ENCODE measurements at regions not wholly inside any gene's neighbourhood (a gene's known extent, or its start where the extent isn't known, plus 50 kb on each side); places are given as distances from the start of the nearest gene placed in this dataset.

DNA sequence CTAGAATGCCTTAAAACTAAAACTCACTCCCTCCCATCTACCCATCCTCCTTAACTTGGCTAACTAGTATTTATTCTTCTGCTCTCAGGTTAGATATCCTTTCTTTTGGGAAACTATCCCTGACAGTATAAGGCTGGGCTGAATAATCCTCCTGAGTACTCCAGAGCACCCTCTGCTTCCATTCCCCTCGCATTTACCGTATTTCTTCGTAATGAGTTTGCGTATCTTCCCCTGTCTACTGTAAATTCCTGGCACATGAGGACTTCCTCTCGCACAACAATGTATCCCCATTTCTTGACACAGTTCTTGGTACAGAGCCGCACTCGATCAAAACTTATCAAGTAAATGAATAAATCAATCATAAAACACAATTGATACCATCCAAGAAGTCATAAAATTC, 82.9 kb upstream of the AKAP13 start:
- TF ChIP-seq, protein P1, sequence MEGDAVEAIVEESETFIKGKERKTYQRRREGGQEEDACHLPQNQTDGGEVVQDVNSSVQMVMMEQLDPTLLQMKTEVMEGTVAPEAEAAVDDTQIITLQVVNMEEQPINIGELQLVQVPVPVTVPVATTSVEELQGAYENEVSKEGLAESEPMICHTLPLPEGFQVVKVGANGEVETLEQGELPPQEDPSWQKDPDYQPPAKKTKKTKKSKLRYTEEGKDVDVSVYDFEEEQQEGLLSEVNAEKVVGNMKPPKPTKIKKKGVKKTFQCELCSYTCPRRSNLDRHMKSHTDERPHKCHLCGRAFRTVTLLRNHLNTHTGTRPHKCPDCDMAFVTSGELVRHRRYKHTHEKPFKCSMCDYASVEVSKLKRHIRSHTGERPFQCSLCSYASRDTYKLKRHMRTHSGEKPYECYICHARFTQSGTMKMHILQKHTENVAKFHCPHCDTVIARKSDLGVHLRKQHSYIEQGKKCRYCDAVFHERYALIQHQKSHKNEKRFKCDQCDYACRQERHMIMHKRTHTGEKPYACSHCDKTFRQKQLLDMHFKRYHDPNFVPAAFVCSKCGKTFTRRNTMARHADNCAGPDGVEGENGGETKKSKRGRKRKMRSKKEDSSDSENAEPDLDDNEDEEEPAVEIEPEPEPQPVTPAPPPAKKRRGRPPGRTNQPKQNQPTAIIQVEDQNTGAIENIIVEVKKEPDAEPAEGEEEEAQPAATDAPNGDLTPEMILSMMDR (IDR thresholded peaks at IDR 0.05; ENCODE audit: low read depth, low read length), result no peak
- no peak for TF ChIP-seq POLR2A (IDR thresholded peaks at IDR 0.05; ENCODE audit: extremely low read depth, insufficient read length)
